ENCODE measurements at regions not wholly inside any gene's neighbourhood (a gene's known extent, or its start where the extent isn't known, plus 50 kb on each side); places are given as distances from the start of the nearest gene placed in this dataset.

DNA sequence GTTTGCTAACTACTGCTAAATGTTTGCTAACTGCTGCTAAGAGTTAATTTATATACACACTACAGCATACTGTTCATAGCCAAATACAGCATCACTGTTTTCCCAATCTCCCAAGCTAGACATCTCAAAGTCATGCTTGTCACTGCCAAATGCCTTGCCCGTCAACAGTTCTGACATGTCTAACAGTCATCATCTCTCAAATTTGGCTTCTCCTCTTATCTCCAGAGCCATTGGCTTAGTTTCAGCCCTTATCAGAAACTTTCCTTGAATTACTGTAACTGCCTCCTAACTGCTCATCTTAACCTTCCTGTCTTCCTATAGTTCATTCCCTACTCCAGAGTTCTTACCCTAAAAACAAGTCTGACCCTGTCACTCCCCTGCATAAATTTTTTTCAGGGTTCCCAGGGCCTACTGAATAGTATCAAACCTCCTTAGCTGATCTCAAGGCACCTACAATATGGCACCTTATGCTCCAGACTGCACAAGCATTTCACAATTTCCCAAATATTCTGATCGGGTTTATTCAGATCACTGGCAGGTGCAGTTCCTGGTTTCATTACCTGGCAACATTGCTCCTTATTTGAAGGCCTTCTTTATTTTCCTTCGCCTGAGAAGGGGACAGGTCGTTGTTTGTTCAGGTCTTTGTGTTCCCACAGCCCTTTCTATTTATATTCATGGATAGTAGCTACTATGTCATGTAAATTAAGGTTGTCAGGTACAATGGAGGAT is 55.9 kb upstream of the ANKRD55 start:
- H3K4me2 ChIP-seq (ENCODE audit: extremely low read depth, insufficient read depth, low read length) = no peak overlapping the region
- no peak overlapping the region for H2AFZ ChIP-seq (ENCODE audit: low read length)
- H4K20me1 ChIP-seq (ENCODE audit: control insufficient read depth, extremely low read depth, insufficient read depth, low read length) = no peaks in the 10 kb centered on the region
- DNase-seq (ENCODE audit: low read depth in 2 of 2) = no peak
- no peak for TF ChIP-seq EZH2 (IDR thresholded peaks at IDR 0.05; ENCODE audit: low read length, missing control alignments)
- TF ChIP-seq, protein P1, sequence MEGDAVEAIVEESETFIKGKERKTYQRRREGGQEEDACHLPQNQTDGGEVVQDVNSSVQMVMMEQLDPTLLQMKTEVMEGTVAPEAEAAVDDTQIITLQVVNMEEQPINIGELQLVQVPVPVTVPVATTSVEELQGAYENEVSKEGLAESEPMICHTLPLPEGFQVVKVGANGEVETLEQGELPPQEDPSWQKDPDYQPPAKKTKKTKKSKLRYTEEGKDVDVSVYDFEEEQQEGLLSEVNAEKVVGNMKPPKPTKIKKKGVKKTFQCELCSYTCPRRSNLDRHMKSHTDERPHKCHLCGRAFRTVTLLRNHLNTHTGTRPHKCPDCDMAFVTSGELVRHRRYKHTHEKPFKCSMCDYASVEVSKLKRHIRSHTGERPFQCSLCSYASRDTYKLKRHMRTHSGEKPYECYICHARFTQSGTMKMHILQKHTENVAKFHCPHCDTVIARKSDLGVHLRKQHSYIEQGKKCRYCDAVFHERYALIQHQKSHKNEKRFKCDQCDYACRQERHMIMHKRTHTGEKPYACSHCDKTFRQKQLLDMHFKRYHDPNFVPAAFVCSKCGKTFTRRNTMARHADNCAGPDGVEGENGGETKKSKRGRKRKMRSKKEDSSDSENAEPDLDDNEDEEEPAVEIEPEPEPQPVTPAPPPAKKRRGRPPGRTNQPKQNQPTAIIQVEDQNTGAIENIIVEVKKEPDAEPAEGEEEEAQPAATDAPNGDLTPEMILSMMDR (conservative IDR thresholded peaks at IDR 0.05 in 1 of 2, IDR thresholded peaks at IDR 0.05 in 1 of 2; ENCODE audit: low read depth in 1 of 2, low read length in 2 of 2) = no peak
- H3K27ac ChIP-seq (ENCODE audit: insufficient read depth, low read length) = no peak overlapping the region
- no peaks in the 10 kb centered on the region for H3K79me2 ChIP-seq (ENCODE audit: control insufficient read depth, insufficient read depth, low read length)
- H3K36me3 ChIP-seq (ENCODE audit: control insufficient read depth, insufficient read depth, low read length) = no peaks in the 10 kb centered on the region
- H3K4me3 ChIP-seq (replicated peaks in 1 of 4; ENCODE audit: control extremely low read depth in 1 of 4, insufficient read depth in 1 of 4, low read depth in 3 of 4, low read length in 4 of 4) = no peak overlapping the region
- H3K9ac ChIP-seq (ENCODE audit: insufficient read depth, low read length) = no peak overlapping the region
- H3K9me3 ChIP-seq (ENCODE audit: control insufficient read depth, insufficient read depth, low read depth, low read length) = no peaks in the 10 kb centered on the region
- no peaks in the 10 kb centered on the region for H3K4me1 ChIP-seq (ENCODE audit: control insufficient read depth, extremely low read depth, insufficient read depth, low read length)
- no peaks in the 10 kb centered on the region for H3K27me3 ChIP-seq (ENCODE audit: control insufficient read depth, insufficient read depth, low read length)

DNA sequence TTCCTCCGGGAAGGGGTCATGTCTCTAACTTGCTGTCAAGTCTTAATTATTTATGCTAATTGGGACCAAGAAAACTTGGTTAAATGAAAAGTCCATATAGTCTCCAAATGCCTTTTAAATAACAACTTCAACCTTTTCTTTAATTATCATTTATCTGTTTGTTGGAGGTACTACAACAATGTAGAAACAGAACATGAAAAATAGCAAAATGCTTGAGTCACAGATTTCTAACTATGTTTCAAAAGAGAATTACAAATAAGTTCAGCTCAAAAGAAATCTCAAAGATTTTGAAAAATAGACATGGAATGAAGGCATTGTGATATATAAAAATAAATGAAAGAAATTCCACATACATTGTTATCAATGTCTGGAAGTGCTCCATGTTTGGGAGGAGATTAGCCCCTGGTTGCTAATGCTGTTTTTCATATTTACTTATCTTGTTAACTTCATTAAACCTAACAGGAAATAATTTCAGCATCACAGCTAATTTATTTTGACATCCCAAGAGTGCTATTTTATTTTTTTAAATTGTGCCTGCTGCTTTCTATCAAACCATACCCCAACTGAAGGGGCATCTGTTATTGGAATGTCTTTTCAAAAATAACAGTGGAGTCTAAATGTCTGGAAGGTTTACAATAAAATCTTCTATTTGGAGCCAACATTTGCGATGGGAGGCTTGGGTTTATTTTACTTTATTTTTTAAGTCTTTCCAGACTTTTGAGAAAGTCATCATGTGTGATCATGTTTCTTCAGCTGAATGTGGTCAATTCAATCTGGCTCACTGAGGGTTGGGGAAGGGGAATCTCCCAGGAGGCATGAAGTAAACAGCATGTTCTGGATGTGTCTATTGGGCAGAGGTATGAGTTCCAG is 53.1 kb upstream of the ANKRD55 start:
- no peak overlapping the region for H2AFZ ChIP-seq (ENCODE audit: low read length)
- DNase-seq (ENCODE audit: low read depth in 2 of 2) = peak in 1 of 2 donors; percentile 46
- H3K27ac ChIP-seq (ENCODE audit: insufficient read depth, low read length) = no peak overlapping the region
- H3K4me1 ChIP-seq (ENCODE audit: control insufficient read depth, extremely low read depth, insufficient read depth, low read length) = no peaks in the 10 kb centered on the region
- no peaks in the 10 kb centered on the region for H3K27me3 ChIP-seq (ENCODE audit: control insufficient read depth, insufficient read depth, low read length)
- H3K36me3 ChIP-seq (ENCODE audit: control insufficient read depth, insufficient read depth, low read length) = no peaks in the 10 kb centered on the region
- TF ChIP-seq, protein P1 (conservative IDR thresholded peaks at IDR 0.05 in 1 of 2, IDR thresholded peaks at IDR 0.05 in 1 of 2; ENCODE audit: low read depth in 1 of 2, low read length in 2 of 2) = no peak
- TF ChIP-seq EZH2 (IDR thresholded peaks at IDR 0.05; ENCODE audit: low read length, missing control alignments) = no peak
- no peaks in the 10 kb centered on the region for H3K9me3 ChIP-seq (ENCODE audit: control insufficient read depth, insufficient read depth, low read depth, low read length)
- H3K79me2 ChIP-seq (ENCODE audit: control insufficient read depth, insufficient read depth, low read length) = no peaks in the 10 kb centered on the region
- no peak overlapping the region for H3K9ac ChIP-seq (ENCODE audit: insufficient read depth, low read length)
- no peaks in the 10 kb centered on the region for H4K20me1 ChIP-seq (ENCODE audit: control insufficient read depth, extremely low read depth, insufficient read depth, low read length)
- no peak overlapping the region for H3K4me3 ChIP-seq (replicated peaks in 1 of 4; ENCODE audit: control extremely low read depth in 1 of 4, insufficient read depth in 1 of 4, low read depth in 3 of 4, low read length in 4 of 4)
- no peak overlapping the region for H3K4me2 ChIP-seq (ENCODE audit: extremely low read depth, insufficient read depth, low read length)

DNA sequence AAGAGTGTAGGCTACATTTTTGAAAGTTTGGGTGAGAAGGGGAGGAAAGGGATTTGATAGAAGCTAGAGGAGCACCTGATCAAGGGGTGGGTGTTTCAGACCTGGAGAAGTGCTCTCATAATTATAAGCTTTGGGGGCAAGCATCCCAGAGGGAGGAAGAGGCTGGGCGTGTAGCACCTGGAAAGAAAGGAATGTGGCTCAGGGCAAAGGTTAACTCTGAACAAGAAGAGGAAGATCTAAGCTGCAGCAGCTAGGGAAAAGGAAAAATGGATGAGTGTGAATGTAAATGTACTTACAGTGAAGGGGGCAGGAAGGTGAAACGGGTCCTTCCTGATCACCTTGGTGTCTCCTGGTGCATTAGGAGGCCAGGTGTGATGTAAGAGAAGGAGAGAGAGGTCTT is 49.8 kb upstream of the ANKRD55 start:
- no peaks in the 10 kb centered on the region for H3K27me3 ChIP-seq (ENCODE audit: control insufficient read depth, insufficient read depth, low read length)
- no peak for DNase-seq (ENCODE audit: low read depth in 2 of 2)
- H4K20me1 ChIP-seq (ENCODE audit: control insufficient read depth, extremely low read depth, insufficient read depth, low read length) = no peaks in the 10 kb centered on the region
- H3K79me2 ChIP-seq (ENCODE audit: control insufficient read depth, insufficient read depth, low read length) = no peaks in the 10 kb centered on the region
- H3K27ac ChIP-seq (ENCODE audit: insufficient read depth, low read length) = no peak overlapping the region
- TF ChIP-seq, protein P1 (conservative IDR thresholded peaks at IDR 0.05 in 1 of 2, IDR thresholded peaks at IDR 0.05 in 1 of 2; ENCODE audit: low read depth in 1 of 2, low read length in 2 of 2) = no peak
- no peak for TF ChIP-seq EZH2 (IDR thresholded peaks at IDR 0.05; ENCODE audit: low read length, missing control alignments)
- H3K4me2 ChIP-seq (ENCODE audit: extremely low read depth, insufficient read depth, low read length) = no peak overlapping the region
- H3K4me1 ChIP-seq (ENCODE audit: control insufficient read depth, extremely low read depth, insufficient read depth, low read length) = peaks cover 15% of the 10 kb centered on the region
- H3K36me3 ChIP-seq (ENCODE audit: control insufficient read depth, insufficient read depth, low read length) = no peaks in the 10 kb centered on the region
- H2AFZ ChIP-seq (ENCODE audit: low read length) = no peak overlapping the region
- no peak overlapping the region for H3K4me3 ChIP-seq (replicated peaks in 1 of 4; ENCODE audit: control extremely low read depth in 1 of 4, insufficient read depth in 1 of 4, low read depth in 3 of 4, low read length in 4 of 4)
- no peaks in the 10 kb centered on the region for H3K9me3 ChIP-seq (ENCODE audit: control insufficient read depth, insufficient read depth, low read depth, low read length)
- no peak overlapping the region for H3K9ac ChIP-seq (ENCODE audit: insufficient read depth, low read length)

Data from fibroblast of lung (primary cell).